HEK293 (cell line): ENCODE measurements at regions not wholly inside any gene's neighbourhood (a gene's known extent, or its start where the extent isn't known, plus 50 kb on each side); places are given as distances from the start of the nearest gene placed in this dataset.

ENCODE experiments used
- CTCF ChIA-PET: fragments of 350-600 bp; formaldehyde crosslinking; extraction: SDS; loops from one replicate; lab custom pipeline; 2021; ENCODE audit warnings: antibody characterized with exemption; lab: Yijun Ruan, JAX
- POLR2A ChIA-PET: fragments of 300-600 bp; formaldehyde crosslinking; extraction: SDS; loops from one replicate; lab custom pipeline; 2020; ENCODE audit warnings: antibody characterized with exemption, inconsistent platforms; lab: Yijun Ruan, JAX
- H3K27ac ChIP-seq: fragments of 200-500 bp; sonication (Bioruptor generic); 2 replicates; pipeline ENCODE4 v1.5.1; 2014; ENCODE audit warnings: low read depth, low read length, control low read depth, inconsistent platforms; ENCODE audit errors: extremely low read depth
- H3K36me3 ChIP-seq, 2 experiments: fragments of 200-500 bp in 1 of 2; sonication (Bioruptor generic) in 1 of 2; 1 replicate in 1 of 2; 2 replicates in 1 of 2; pipeline ENCODE4 v1.5.1; 2014 to 2017; ENCODE audit warnings: inconsistent platforms in 2 of 2, low read length in 2 of 2; ENCODE audit not compliant: control insufficient read depth in 2 of 2, insufficient read depth in 1 of 2
- H3K4me1 ChIP-seq: fragments of 200-500 bp; sonication (Bioruptor generic); 2 replicates; pipeline ENCODE4 v1.5.1; 2014; ENCODE audit warnings: mild to moderate bottlenecking, low read length, inconsistent platforms; ENCODE audit not compliant: control insufficient read depth, insufficient read depth
- H3K4me3 ChIP-seq: 2 replicates; pipeline ENCODE4 v1.5.1; 2011; ENCODE audit warnings: low read depth, mild to moderate bottlenecking, control low read depth, low read length, moderate library complexity
- H3K9me3 ChIP-seq: fragments of 200-500 bp; sonication (Bioruptor generic); 2 replicates; pipeline ENCODE4 v1.5.1; 2014; ENCODE audit warnings: low read depth, low read length, inconsistent platforms; ENCODE audit not compliant: control insufficient read depth, insufficient read depth
- BCL6B ChIP-seq: fragments of 450-650 bp; formaldehyde crosslinking; IDR thresholded peaks from 2 replicates; pipeline ENCODE4 v1.5.1; 2017; ENCODE audit warnings: missing biosample characterization, missing genetic modification characterization
- FEZF1 ChIP-seq: fragments of 450-650 bp; formaldehyde crosslinking; IDR thresholded peaks from 2 replicates; pipeline ENCODE4 v1.5.1; 2016; ENCODE audit warnings: missing biosample characterization, missing genetic modification characterization
- GLIS1 ChIP-seq: fragments of 450-650 bp; formaldehyde crosslinking; IDR thresholded peaks from 2 replicates; pipeline ENCODE4 v1.5.1; 2016; ENCODE audit warnings: missing biosample characterization, missing genetic modification characterization
- HOXA7 ChIP-seq: sonication (generic); formaldehyde crosslinking; IDR thresholded peaks from 2 replicates; pipeline ENCODE4 v1.8.1; 2022; ENCODE audit warnings: missing genetic modification reagents, borderline replicate concordance
- KLF17 ChIP-seq: fragments of 450-650 bp; formaldehyde crosslinking; IDR thresholded peaks from 2 replicates; pipeline ENCODE4 v1.5.1; 2016; ENCODE audit warnings: missing biosample characterization, missing genetic modification characterization
- PBX3 ChIP-seq: sonication (generic); formaldehyde crosslinking; IDR thresholded peaks from 2 replicates; pipeline ENCODE4 v1.8.1; 2022; ENCODE audit warnings: mild to moderate bottlenecking, moderate library complexity, missing genetic modification reagents
- PRDM6 ChIP-seq: fragments of 450-650 bp; formaldehyde crosslinking; IDR thresholded peaks from 2 replicates; pipeline ENCODE4 v1.5.1; 2017; ENCODE audit warnings: missing biosample characterization, missing genetic modification characterization
- SP2 ChIP-seq: fragments of 450-650 bp; formaldehyde crosslinking; IDR thresholded peaks from 2 replicates; pipeline ENCODE4 v1.5.1; 2016; ENCODE audit warnings: missing biosample characterization, missing genetic modification characterization
- WT1 ChIP-seq: fragments of 450-650 bp; formaldehyde crosslinking; IDR thresholded peaks from 2 replicates; pipeline ENCODE4 v1.5.1; 2016; ENCODE audit warnings: missing biosample characterization, missing genetic modification characterization
- ZBTB1 ChIP-seq: fragments of 450-650 bp; formaldehyde crosslinking; IDR thresholded peaks from 2 replicates; pipeline ENCODE4 v1.5.1; 2016; ENCODE audit warnings: missing biosample characterization, missing genetic modification characterization
- ZBTB20 ChIP-seq: fragments of 450-650 bp; formaldehyde crosslinking; IDR thresholded peaks from 2 replicates; pipeline ENCODE4 v1.5.1; 2016; ENCODE audit warnings: missing biosample characterization, missing genetic modification characterization
- ZEB2 ChIP-seq: fragments of 450-650 bp; formaldehyde crosslinking; IDR thresholded peaks from 2 replicates; pipeline ENCODE4 v1.5.1; 2016; ENCODE audit warnings: missing biosample characterization, missing genetic modification characterization
- ZFP41 ChIP-seq: fragments of 450-650 bp; formaldehyde crosslinking; IDR thresholded peaks from 2 replicates; pipeline ENCODE4 v1.5.1; 2016; ENCODE audit warnings: missing biosample characterization, missing genetic modification characterization, borderline replicate concordance
- ZNF138 ChIP-seq: fragments of 450-650 bp; formaldehyde crosslinking; IDR thresholded peaks from 2 replicates; pipeline ENCODE4 v1.5.1; 2016; ENCODE audit warnings: missing biosample characterization, missing genetic modification characterization, borderline replicate concordance
- ZNF175 ChIP-seq: fragments of 450-650 bp; formaldehyde crosslinking; IDR thresholded peaks from 2 replicates; pipeline ENCODE4 v1.5.1; 2016; ENCODE audit warnings: missing biosample characterization, missing genetic modification characterization
- ZNF184 ChIP-seq: fragments of 450-650 bp; IDR thresholded peaks from 2 replicates; pipeline ENCODE4 v1.5.1; 2018; ENCODE audit warnings: missing biosample characterization, mild to moderate bottlenecking, missing genetic modification characterization
- ZNF24 ChIP-seq: fragments of 450-650 bp; formaldehyde crosslinking; IDR thresholded peaks from 2 replicates; pipeline ENCODE4 v1.5.1; 2016; ENCODE audit warnings: missing biosample characterization, missing genetic modification characterization
- ZNF302 ChIP-seq: fragments of 450-650 bp; formaldehyde crosslinking; IDR thresholded peaks from 2 replicates; pipeline ENCODE4 v1.5.1; 2016; ENCODE audit warnings: missing biosample characterization, missing genetic modification characterization, low read depth
- ZNF341 ChIP-seq: fragments of 450-650 bp; formaldehyde crosslinking; IDR thresholded peaks from 2 replicates; pipeline ENCODE4; 2016; ENCODE audit warnings: low read depth, missing biosample characterization, missing genetic modification characterization
- ZNF391 ChIP-seq: fragments of 450-650 bp; formaldehyde crosslinking; IDR thresholded peaks from 2 replicates; pipeline ENCODE4 v1.5.1; 2016; ENCODE audit warnings: low read depth, missing biosample characterization, missing genetic modification characterization, borderline replicate concordance
- ZNF473 ChIP-seq: fragments of 450-650 bp; formaldehyde crosslinking; IDR thresholded peaks from 2 replicates; pipeline ENCODE4 v1.5.1; 2017; ENCODE audit warnings: missing biosample characterization, missing genetic modification characterization
- ZNF518A ChIP-seq: fragments of 450-650 bp; formaldehyde crosslinking; conservative IDR thresholded peaks from 2 replicates; pipeline ENCODE4 v1.5.1; 2016; ENCODE audit warnings: low read depth, missing biosample characterization, missing genetic modification characterization
- ZNF585B ChIP-seq: fragments of 450-650 bp; formaldehyde crosslinking; IDR thresholded peaks from 2 replicates; pipeline ENCODE4 v1.5.1; 2016; ENCODE audit warnings: missing biosample characterization, missing genetic modification characterization
- ZNF626 ChIP-seq: fragments of 450-650 bp; sonication (Bioruptor Pico); formaldehyde crosslinking; IDR thresholded peaks from 2 replicates; pipeline ENCODE4 v1.5.1; 2018; ENCODE audit warnings: missing biosample characterization, missing genetic modification characterization, inconsistent platforms
- ZNF660 ChIP-seq: fragments of 450-650 bp; IDR thresholded peaks from 2 replicates; pipeline ENCODE4 v1.5.1; 2018; ENCODE audit warnings: missing biosample characterization, mild to moderate bottlenecking, missing genetic modification characterization
- ZSCAN23 ChIP-seq: fragments of 450-650 bp; formaldehyde crosslinking; IDR thresholded peaks from 2 replicates; pipeline ENCODE4 v1.5.1; 2016; ENCODE audit warnings: missing biosample characterization, missing genetic modification characterization

- CTCF ChIA-PET: interaction anchor here (0.6 to 1.3 kb wide), 3 partner anchors 10 to 170 kb away, joined by 4 to 5 read pairs (median 4); no protein-coding TSS in a partner anchor
Observed at GRCh38 chr10:78353636-78354035, 320.0 kb downstream of the RPS24 start.

GRCh38 chr10:78354101-78354500 lies 320.4 kb downstream of the RPS24 start:
- H3K9me3 ChIP-seq: no peaks in the 10 kb centered on the region
- H3K4me1 ChIP-seq: no peaks in the 10 kb centered on the region
- H3K27ac ChIP-seq: no peak overlapping the region
- H3K36me3 ChIP-seq: no peaks in the 10 kb centered on the region
- ChIA-PET POLR2A (no interaction called here), CTCF (interaction anchor here (1.0 to 1.3 kb wide), 2 partner anchors 10 to 54 kb away, joined by 4 read pairs; no protein-coding TSS in a partner anchor)
- no peak overlapping the region for H3K4me3 ChIP-seq
- TF ChIP-seq ZEB2: no peak
- TF ChIP-seq ZNF585B (tag by site-specific recombination): no peak
- no peak for TF ChIP-seq BCL6B
- no peak for TF ChIP-seq PRDM6 (tag by site-specific recombination)
- TF ChIP-seq ZNF138 (tag by site-specific recombination): no peak
- TF ChIP-seq ZNF473 (tag by site-specific recombination): no peak
- TF ChIP-seq ZBTB1 (tag by site-specific recombination): no peak
- TF ChIP-seq ZNF24: no peak
- no peak for TF ChIP-seq ZNF302 (tag by site-specific recombination)
- no peak for TF ChIP-seq ZFP41 (tag by site-specific recombination)

More at GRCh38 chr10:78353636-78354035, 320.0 kb downstream of the RPS24 start:
- no peak overlapping the region for H3K4me3 ChIP-seq
- no peaks in the 10 kb centered on the region for H3K36me3 ChIP-seq
- no peaks in the 10 kb centered on the region for H3K4me1 ChIP-seq
- POLR2A ChIA-PET: no interaction called here
- no peak for TF ChIP-seq GLIS1 (tag by site-specific recombination)
- no peak for TF ChIP-seq ZNF341
- TF ChIP-seq ZSCAN23 (tag by site-specific recombination): no peak
- TF ChIP-seq ZNF626 (tag by site-specific recombination): no peak
- no peak for TF ChIP-seq ZBTB20 (tag by site-specific recombination)
- no peak for TF ChIP-seq FEZF1 (tag by site-specific recombination)
- no peak for TF ChIP-seq KLF17 (tag by site-specific recombination)
- no peak for TF ChIP-seq ZNF184 (tag by site-specific recombination)
- TF ChIP-seq WT1: no peak
- no peak for TF ChIP-seq ZNF660 (tag by site-specific recombination)
- TF ChIP-seq ZNF175 (tag by site-specific recombination): no peak
- no peak for TF ChIP-seq ZNF518A
- TF ChIP-seq ZEB2: no peak
- no peak for TF ChIP-seq ZNF391 (tag by site-specific recombination)
- no peak for TF ChIP-seq SP2 (tag by site-specific recombination)
- no peak for TF ChIP-seq HOXA7 (CRISPR knock-in tag)
- TF ChIP-seq PBX3 (CRISPR knock-in tag): no peak
- no peak overlapping the region for H3K27ac ChIP-seq
- no peaks in the 10 kb centered on the region for H3K9me3 ChIP-seq
